ENCODE measurements at regions not wholly inside any gene's neighbourhood (a gene's known extent, or its start where the extent isn't known, plus 50 kb on each side); places are given as distances from the start of the nearest gene placed in this dataset.

DNA sequence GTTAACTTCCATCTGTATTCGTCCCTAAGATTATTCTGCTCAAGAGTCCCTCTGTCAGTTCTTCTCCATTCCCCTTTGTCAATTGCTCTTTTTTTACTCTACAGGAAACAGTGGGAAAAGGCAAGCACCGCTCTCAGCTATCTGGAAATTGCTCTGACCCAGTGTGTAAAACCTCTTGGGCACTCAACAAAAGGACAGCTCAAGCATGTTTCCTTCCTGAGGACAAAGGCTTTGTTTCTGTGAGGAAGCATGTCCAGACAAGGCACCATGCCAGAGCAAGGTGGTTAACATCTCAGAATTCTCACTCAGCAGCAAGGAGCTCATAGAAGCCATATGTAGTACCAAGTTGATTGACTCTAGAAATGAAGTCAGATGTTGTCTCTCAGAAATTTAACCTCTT, 735.6 kb downstream of the TSN start:
- TF ChIP-seq, protein P1, sequence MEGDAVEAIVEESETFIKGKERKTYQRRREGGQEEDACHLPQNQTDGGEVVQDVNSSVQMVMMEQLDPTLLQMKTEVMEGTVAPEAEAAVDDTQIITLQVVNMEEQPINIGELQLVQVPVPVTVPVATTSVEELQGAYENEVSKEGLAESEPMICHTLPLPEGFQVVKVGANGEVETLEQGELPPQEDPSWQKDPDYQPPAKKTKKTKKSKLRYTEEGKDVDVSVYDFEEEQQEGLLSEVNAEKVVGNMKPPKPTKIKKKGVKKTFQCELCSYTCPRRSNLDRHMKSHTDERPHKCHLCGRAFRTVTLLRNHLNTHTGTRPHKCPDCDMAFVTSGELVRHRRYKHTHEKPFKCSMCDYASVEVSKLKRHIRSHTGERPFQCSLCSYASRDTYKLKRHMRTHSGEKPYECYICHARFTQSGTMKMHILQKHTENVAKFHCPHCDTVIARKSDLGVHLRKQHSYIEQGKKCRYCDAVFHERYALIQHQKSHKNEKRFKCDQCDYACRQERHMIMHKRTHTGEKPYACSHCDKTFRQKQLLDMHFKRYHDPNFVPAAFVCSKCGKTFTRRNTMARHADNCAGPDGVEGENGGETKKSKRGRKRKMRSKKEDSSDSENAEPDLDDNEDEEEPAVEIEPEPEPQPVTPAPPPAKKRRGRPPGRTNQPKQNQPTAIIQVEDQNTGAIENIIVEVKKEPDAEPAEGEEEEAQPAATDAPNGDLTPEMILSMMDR (IDR thresholded peaks at IDR 0.05; ENCODE audit: low read depth, low read length) = no peak
- no peak for TF ChIP-seq POLR2A (IDR thresholded peaks at IDR 0.05; ENCODE audit: extremely low read depth, insufficient read length)
- TF ChIP-seq, protein P2, sequence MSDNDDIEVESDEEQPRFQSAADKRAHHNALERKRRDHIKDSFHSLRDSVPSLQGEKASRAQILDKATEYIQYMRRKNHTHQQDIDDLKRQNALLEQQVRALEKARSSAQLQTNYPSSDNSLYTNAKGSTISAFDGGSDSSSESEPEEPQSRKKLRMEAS (IDR thresholded peaks at IDR 0.05; ENCODE audit: low read depth, low read length) = no peak
